H1 (cell line): ENCODE measurements at regions not wholly inside any gene's neighbourhood (a gene's known extent, or its start where the extent isn't known, plus 50 kb on each side); places are given as distances from the start of the nearest gene placed in this dataset.

ENCODE experiments used
- CBX5 ChIP-seq: fragments of 300-800, 300-1000 bp; sonication (generic); IDR thresholded peaks from 2 replicates; pipeline ENCODE4 v1.7.1; 2016; ENCODE audit warnings: antibody characterized with exemption, low read length, low read depth
- CTBP2 ChIP-seq: IDR thresholded peaks from 2 replicates; pipeline ENCODE4 v1.7.0; 2011; ENCODE audit warnings: borderline replicate concordance, mild to moderate bottlenecking, moderate library complexity, mixed read lengths, low read length; ENCODE audit not compliant: insufficient read depth, insufficient read length
- RFX5 ChIP-seq: IDR thresholded peaks from 2 replicates; pipeline ENCODE4 v1.6.1; 2011; ENCODE audit warnings: low read depth, low read length, improper control_type of control experiment, borderline replicate concordance
- SP4 ChIP-seq: IDR thresholded peaks from 2 replicates; pipeline ENCODE4 v1.6.1; 2012; ENCODE audit warnings: low read length, inconsistent platforms
- TCF12 ChIP-seq: IDR thresholded peaks from 2 replicates; pipeline ENCODE4 v1.6.1; 2011; ENCODE audit warnings: low read depth, mild to moderate bottlenecking, low read length

GRCh38 chr18:70462078-70462439 lies 173.2 kb downstream of the SOCS6 start (continued):
- TF ChIP-seq TCF12, result no peak
- TF ChIP-seq CTBP2, result no peak
- no peak for TF ChIP-seq RFX5
- no peak for TF ChIP-seq SP4
- no peak for TF ChIP-seq CBX5
